ENCODE measurements at regions not wholly inside any gene's neighbourhood (a gene's known extent, or its start where the extent isn't known, plus 50 kb on each side); places are given as distances from the start of the nearest gene placed in this dataset.

GRCh38 chr11:45436118-45436517 is 150.0 kb upstream of the SYT13 start:
- no peak for TF ChIP-seq CTCF (conservative IDR thresholded peaks at IDR 0.05; ENCODE audit: low read depth, low read length)
- H3K4me3 ChIP-seq (ENCODE audit: low read length): no peak overlapping the region
- no peak for DNase-seq (ENCODE audit: low read depth)

GRCh38 chr11:45435706-45436105 is 149.6 kb upstream of the SYT13 start:
- no peak overlapping the region for H3K4me3 ChIP-seq (ENCODE audit: low read length)
- no peak for TF ChIP-seq CTCF (conservative IDR thresholded peaks at IDR 0.05; ENCODE audit: low read depth, low read length)
- DNase-seq (ENCODE audit: low read depth): no peak

GRCh38 chr11:45432910-45433309 is 146.8 kb upstream of the SYT13 start:
- no peak overlapping the region for H3K4me3 ChIP-seq (ENCODE audit: low read length)
- TF ChIP-seq CTCF (conservative IDR thresholded peaks at IDR 0.05; ENCODE audit: low read depth, low read length): no peak
- DNase-seq (ENCODE audit: low read depth): no peak

- no peak for DNase-seq (ENCODE audit: low read depth)
- no peak overlapping the region for H3K4me3 ChIP-seq (ENCODE audit: low read length)
- no peak for TF ChIP-seq CTCF (conservative IDR thresholded peaks at IDR 0.05; ENCODE audit: low read depth, low read length)
Observed at GRCh38 chr11:45432100-45432499, 146.0 kb upstream of the SYT13 start.

GRCh38 chr11:45431046-45432018 is 145.2 kb upstream of the SYT13 start:
- TF ChIP-seq CTCF (conservative IDR thresholded peaks at IDR 0.05; ENCODE audit: low read depth, low read length): no peak
- H3K4me3 ChIP-seq (ENCODE audit: low read length): no peak overlapping the region
- DNase-seq (ENCODE audit: low read depth): no peak

GRCh38 chr11:45430361-45430760 is 144.2 kb upstream of the SYT13 start:
- DNase-seq (ENCODE audit: low read depth): no peak
- H3K4me3 ChIP-seq (ENCODE audit: low read length): no peak overlapping the region
- TF ChIP-seq CTCF (conservative IDR thresholded peaks at IDR 0.05; ENCODE audit: low read depth, low read length): no peak

GRCh38 chr11:45429719-45430118 is 143.6 kb upstream of the SYT13 start:
- DNase-seq (ENCODE audit: low read depth): no peak
- no peak overlapping the region for H3K4me3 ChIP-seq (ENCODE audit: low read length)
- TF ChIP-seq CTCF (conservative IDR thresholded peaks at IDR 0.05; ENCODE audit: low read depth, low read length): no peak

All from retinal pigment epithelial cell (primary cell).